GM23248 (cell line): ENCODE measurements at regions not wholly inside any gene's neighbourhood (a gene's known extent, or its start where the extent isn't known, plus 50 kb on each side); places are given as distances from the start of the nearest gene placed in this dataset.

Experiments used
- EZH2 ChIP-seq: fragments of 200-600 bp; sonication (generic); IDR thresholded peaks from 2 replicates; pipeline ENCODE4 v1.6.1; 2018; ENCODE audit warnings: antibody characterized with exemption, mild to moderate bottlenecking; ENCODE audit not compliant: insufficient read depth, poor library complexity, severe bottlenecking
- EZH2phosphoT487 ChIP-seq: fragments of 200-600 bp; sonication (generic); IDR thresholded peaks from 2 replicates; pipeline ENCODE4 v1.6.1; 2018; ENCODE audit warnings: antibody characterized with exemption, moderate library complexity, mild to moderate bottlenecking, low read depth; ENCODE audit not compliant: insufficient read depth

DNA sequence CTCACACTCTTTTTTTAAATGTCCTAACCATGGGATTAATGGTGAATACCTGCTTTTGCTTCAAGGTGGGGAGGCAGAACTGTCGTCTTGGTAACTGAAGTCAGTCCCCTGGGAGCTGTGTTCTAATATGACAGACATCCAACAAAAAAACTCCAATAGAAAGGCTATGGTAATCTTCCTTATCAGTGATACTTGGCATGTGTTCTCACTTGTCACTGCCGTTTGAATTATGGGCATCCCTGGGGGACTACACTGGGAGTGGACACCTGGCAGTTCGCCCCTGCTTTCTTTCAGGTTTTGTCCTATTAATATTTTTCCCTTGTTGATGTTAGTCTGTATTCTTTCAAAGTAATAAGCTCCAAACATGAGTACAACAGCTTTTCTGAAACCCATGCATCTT lies 252.6 kb downstream of the SLITRK5 start:
- TF ChIP-seq EZH2, result no peak
- no peak for TF ChIP-seq EZH2phosphoT487
